GM12873 (cell line): ENCODE measurements at regions not wholly inside any gene's neighbourhood (a gene's known extent, or its start where the extent isn't known, plus 50 kb on each side); places are given as distances from the start of the nearest gene placed in this dataset.

Experiments
- CTCF ChIP-seq: IDR thresholded peaks from 2 replicates; pipeline ENCODE4 v1.5.1; 2012; ENCODE audit warnings: low read depth, mild to moderate bottlenecking, moderate library complexity, low read length, control low read depth; ENCODE audit not compliant: insufficient read depth; ENCODE audit errors: missing control alignments

- no peak for TF ChIP-seq CTCF
Measured at GRCh38 chr3:190175490-190175889, 54.8 kb upstream of the P3H2 start.

GRCh38 chr3:190174471-190174870 lies 53.8 kb upstream of the P3H2 start:
- no peak for TF ChIP-seq CTCF

GRCh38 chr3:190173426-190173825 lies 52.7 kb upstream of the P3H2 start:
- no peak for TF ChIP-seq CTCF

- TF ChIP-seq CTCF: no peak
Measured at GRCh38 chr3:190172751-190173150, 52.1 kb upstream of the P3H2 start.
